COLO668 (cell line): ENCODE measurements at regions not wholly inside any gene's neighbourhood (a gene's known extent, or its start where the extent isn't known, plus 50 kb on each side); places are given as distances from the start of the nearest gene placed in this dataset.

Source experiments
- DNase-seq: peaks from one replicate; lab custom pipeline; 2025; ENCODE audit not compliant: unreplicated experiment; lab: John Stamatoyannopoulos, UW

DNA sequence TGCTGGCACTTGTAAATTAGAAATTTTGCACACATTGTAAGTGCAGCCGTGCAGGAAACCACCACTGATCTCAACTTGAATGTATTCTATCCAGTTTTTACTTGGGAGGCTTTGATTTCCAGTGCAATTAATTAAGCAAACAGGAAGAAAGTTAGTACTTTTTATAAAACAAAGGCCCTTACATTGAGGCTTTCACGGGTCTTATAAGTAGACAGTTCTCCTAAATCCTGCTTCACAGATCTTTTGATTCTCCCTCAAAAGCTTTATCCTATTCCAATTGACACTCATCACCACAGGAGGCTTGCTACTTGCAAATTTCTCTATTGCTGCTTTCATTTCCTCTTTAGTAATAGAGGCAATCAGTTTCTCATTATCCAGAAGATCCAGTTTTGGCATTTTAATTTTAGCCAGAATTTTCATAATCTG, 90.1 kb downstream of the ERCC5 start:
- no peak for DNase-seq

DNA sequence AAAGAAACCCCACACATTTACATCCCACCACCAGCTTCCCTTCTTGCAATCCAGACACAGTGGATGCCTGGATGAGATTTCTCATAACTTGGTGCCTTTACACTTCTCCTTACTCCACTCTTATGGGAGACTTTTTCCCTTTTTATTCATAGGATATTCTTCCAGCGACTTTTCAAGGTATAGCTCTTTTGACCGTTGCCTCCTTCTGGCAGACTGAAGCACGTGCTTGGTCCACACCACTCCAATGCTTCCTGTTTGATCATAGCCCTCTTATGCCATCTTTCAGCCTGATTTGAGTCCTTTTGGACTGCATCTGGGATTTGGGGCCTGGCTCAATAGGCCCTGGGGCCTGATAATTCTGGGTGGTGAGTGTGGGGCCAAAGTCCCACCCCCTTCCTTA, 87.7 kb downstream of the ERCC5 start:
- no peak for DNase-seq

DNA sequence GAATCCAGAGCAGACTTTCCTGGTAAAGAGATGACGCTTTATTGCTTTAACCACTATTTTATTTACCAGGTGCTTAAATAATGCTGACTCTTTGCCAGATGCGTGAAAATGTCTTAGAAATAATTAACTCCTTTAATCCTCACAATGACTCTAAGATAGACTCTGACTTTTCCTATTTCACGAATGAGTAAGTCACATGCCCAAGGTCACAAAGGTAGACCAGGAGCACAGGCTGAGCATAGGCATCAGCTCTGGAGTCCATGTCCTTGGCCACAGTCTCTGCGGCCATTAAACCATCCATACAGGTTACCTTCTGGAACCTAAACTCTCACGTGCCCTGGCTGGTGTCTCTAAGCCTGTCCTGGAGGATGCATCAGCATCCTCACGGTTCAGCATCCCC, 87.3 kb downstream of the ERCC5 start:
- no peak for DNase-seq

DNA sequence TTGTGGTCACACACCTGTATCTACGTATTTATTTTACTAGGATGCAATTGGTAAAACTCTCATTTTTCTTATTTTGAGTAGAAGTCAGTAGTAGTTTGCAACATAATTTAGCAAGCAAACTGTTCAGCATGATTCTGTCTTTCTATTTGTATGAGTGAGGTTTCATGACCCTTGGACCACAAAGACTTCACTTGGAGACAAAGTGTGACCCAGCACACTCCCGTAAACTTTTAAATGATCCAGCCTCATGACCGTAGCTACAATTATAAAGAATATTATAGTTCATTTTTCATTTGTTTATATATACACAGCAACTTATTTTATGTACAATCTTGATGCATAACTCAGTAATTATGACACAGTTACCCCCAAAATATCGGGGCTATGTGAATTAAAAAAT, 86.5 kb downstream of the ERCC5 start:
- DNase-seq = no peak

GRCh38 chr13:102930566-102930965, 84.7 kb downstream of the ERCC5 start:
- DNase-seq = no peak

GRCh38 chr13:102928941-102929675, 83.3 kb downstream of the ERCC5 start:
- no peak for DNase-seq
